ENCODE measurements at regions not wholly inside any gene's neighbourhood (a gene's known extent, or its start where the extent isn't known, plus 50 kb on each side); places are given as distances from the start of the nearest gene placed in this dataset.

DNA sequence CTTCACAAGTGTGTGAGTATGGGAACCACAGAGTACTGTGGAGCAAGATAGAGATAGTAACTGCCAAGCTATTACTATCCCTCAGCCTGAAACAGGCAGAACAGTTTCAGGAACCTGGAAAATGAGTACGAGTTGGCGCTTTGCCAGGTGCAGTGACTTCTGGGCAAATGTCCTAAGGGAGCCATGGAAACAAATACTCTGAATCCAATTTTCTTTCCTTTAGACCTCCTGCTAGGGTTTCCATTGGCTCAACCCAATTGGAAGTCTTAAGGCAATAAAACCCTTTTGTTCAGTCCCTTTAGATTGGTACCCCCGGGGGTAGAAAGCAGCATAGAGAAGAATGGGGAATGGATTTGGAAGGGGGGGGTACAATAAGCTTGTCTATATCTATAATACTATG lies 205.0 kb upstream of the EPHA7 start:
- Histone ChIP-seq H3K27ac (no peak overlapping the region), H3K4me1 (no peaks in the 10 kb centered on the region), H3K36me3 (no peaks in the 10 kb centered on the region), H3K4me3 (no peak overlapping the region), H3K27me3 (no peaks in the 10 kb centered on the region), H3K9me3 (no peaks in the 10 kb centered on the region)
- TF ChIP-seq EP300 (IDR thresholded peaks at IDR 0.05) (no peak), POLR2A (IDR thresholded peaks at IDR 0.05) (no peak), POLR2AphosphoS5 (IDR thresholded peaks at IDR 0.05) (no peak), CTCF (IDR thresholded peaks at IDR 0.05) (no peak)
- 68 to 86% (median 83%) methylated on average over 3 of the region's 3 CpGs for WGBS, 5 donors
- intact Hi-C loops (cut with DNase I; ENCODE audit: low total_unique reads): no loop called here
- peak in 1 of 2 donors; percentile 4 for DNase-seq

DNA sequence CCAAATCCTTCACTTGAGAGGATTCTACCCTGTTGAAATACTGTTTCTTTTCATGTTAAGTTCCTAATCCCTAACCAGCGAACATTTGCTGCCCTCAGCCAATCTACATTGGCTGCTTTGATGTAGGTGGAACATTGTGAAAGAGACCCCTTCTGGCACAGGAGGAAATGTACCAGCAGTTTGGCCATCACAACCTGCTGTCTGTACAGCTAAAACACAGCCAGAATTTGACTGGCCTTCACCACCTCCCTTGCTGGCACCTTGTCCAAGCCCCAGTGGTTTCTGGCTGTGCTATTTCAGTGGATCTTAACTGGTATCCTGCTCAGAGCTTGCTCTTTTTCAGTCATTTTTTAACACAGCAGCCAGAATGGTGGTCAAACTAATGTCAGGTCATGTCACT lies 202.1 kb upstream of the EPHA7 start:
- no peak for TF ChIP-seq EP300 (IDR thresholded peaks at IDR 0.05)
- TF ChIP-seq CTCF (IDR thresholded peaks at IDR 0.05): no peak
- TF ChIP-seq POLR2A (IDR thresholded peaks at IDR 0.05): no peak
- TF ChIP-seq POLR2AphosphoS5 (IDR thresholded peaks at IDR 0.05): no peak
- no peak overlapping the region for H3K4me3 ChIP-seq
- H3K27me3 ChIP-seq: no peaks in the 10 kb centered on the region
- WGBS, 5 donors: 53 to 92% (median 71%) methylated on average over 1 of the region's 1 CpG
- no peaks in the 10 kb centered on the region for H3K4me1 ChIP-seq
- no peak overlapping the region for H3K27ac ChIP-seq
- intact Hi-C loops (cut with DNase I; ENCODE audit: low total_unique reads): no loop called here
- H3K9me3 ChIP-seq: no peaks in the 10 kb centered on the region
- no peak for DNase-seq
- no peaks in the 10 kb centered on the region for H3K36me3 ChIP-seq

DNA sequence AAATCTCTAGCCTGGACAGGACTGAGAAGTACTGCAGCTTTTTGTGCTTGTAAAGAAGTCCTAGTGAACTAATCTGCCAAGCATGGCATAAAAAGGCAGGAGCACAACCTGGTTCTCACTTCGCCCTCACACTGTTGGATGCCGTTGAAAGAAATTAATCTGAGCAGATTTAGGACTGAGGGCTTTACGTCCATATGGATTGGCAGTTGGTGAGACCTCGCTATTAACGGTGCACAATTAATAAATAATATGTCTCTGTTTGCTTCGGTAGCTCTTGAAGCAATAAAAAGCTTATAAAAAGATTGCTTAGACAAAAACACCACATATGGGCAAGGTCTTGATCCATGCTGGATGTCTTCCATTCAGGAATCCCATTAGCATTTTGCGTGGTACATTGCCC lies 185.6 kb upstream of the EPHA7 start:
- WGBS, 5 donors: 78 to 89% (median 84%) methylated on average over 7 of the region's 7 CpGs
- H3K27ac ChIP-seq: no peak overlapping the region
- no peaks in the 10 kb centered on the region for H3K27me3 ChIP-seq
- H3K36me3 ChIP-seq: no peaks in the 10 kb centered on the region
- H3K4me1 ChIP-seq: no peaks in the 10 kb centered on the region
- intact Hi-C loops (cut with DNase I; ENCODE audit: low total_unique reads): no loop called here
- no peaks in the 10 kb centered on the region for H3K9me3 ChIP-seq
- DNase-seq: no peak
- H3K4me3 ChIP-seq: no peak overlapping the region
- TF ChIP-seq POLR2A (IDR thresholded peaks at IDR 0.05) (no peak), CTCF (IDR thresholded peaks at IDR 0.05) (no peak), EP300 (IDR thresholded peaks at IDR 0.05) (no peak)

DNA sequence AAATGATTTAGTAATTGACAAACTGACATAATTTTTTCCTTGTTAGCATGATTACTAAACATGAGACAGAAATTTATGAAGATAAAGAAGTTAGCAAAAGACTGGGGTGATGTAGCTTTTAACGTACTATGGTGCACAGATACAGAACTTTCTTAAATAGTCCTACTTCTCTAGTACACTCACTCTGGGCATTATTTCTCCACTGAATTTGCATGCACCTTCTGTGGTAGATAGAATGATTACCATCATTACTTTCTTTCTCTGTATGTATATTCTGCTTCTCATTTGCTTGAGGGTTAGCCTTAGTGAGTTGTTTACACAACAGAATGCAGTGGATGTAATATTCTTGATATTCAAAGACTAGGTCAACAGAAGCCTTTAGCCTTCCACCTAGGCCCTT lies 173.1 kb upstream of the EPHA7 start:
- Histone ChIP-seq H3K36me3 (no peaks in the 10 kb centered on the region), H3K4me1 (no peaks in the 10 kb centered on the region), H3K27ac (no peak overlapping the region), H3K9me3 (no peaks in the 10 kb centered on the region), H3K27me3 (no peaks in the 10 kb centered on the region), H3K4me3 (no peak overlapping the region)
- intact Hi-C loops (cut with DNase I; ENCODE audit: low total_unique reads): no loop called here
- no peak for DNase-seq
- no peak for TF ChIP-seq CTCF (IDR thresholded peaks at IDR 0.05)
- 88 to 100% (median 90%) methylated on average over 1 of the region's 1 CpG for WGBS, 5 donors

- no peak overlapping the region for H3K27ac ChIP-seq
- no peaks in the 10 kb centered on the region for H3K27me3 ChIP-seq
- intact Hi-C loops (cut with DNase I; ENCODE audit: low total_unique reads): no loop called here
- no peak for TF ChIP-seq CTCF (IDR thresholded peaks at IDR 0.05)
- no peak for TF ChIP-seq EP300 (IDR thresholded peaks at IDR 0.05)
- no peaks in the 10 kb centered on the region for H3K36me3 ChIP-seq
- H3K4me1 ChIP-seq: no peaks in the 10 kb centered on the region
- WGBS, 5 donors: 44 to 84% (median 62%) methylated on average over 1 of the region's 1 CpG
- H3K9me3 ChIP-seq: no peaks in the 10 kb centered on the region
- H3K4me3 ChIP-seq: no peak overlapping the region
- DNase-seq: no peak
Measured at GRCh38 chr6:93586306-93586705, 166.9 kb upstream of the EPHA7 start.
